Left lung (tissue), 4 donors: ENCODE measurements at regions not wholly inside any gene's neighbourhood (a gene's known extent, or its start where the extent isn't known, plus 50 kb on each side); places are given as distances from the start of the nearest gene placed in this dataset.

Experiments
- ATAC-seq: fragments of 200-7000 bp; cut with Tn5 transposase; one replicate; pipeline ENCODE4 v1.9.1; 2020; ENCODE audit warnings: moderate library complexity
- DNase-seq, 4 donors: peaks; one replicate each; pipeline ENCODE4 v3.0.0-alpha.2; 2013 to 2020
- H3K27ac ChIP-seq, 2 donors: fragments of 200-600 bp; sonication (generic) in 1 of 2; one replicate each; pipeline versions ENCODE4 v1.5.0 to v1.8.0; 2020 to 2021
- H3K27me3 ChIP-seq, 2 donors: fragments of 200-600 bp; sonication (generic) in 1 of 2; one replicate each; pipeline versions ENCODE4 v1.5.0 to v1.8.0; 2020 to 2021
- H3K36me3 ChIP-seq, 2 donors: fragments of 200-600 bp; sonication (generic) in 1 of 2; one replicate each; pipeline versions ENCODE4 v1.5.0 to v1.8.0; 2020 to 2021
- H3K4me1 ChIP-seq, 2 donors: fragments of 200-600 bp; one replicate each; pipeline ENCODE4 v1.8.0; 2021
- H3K4me3 ChIP-seq, 2 donors: fragments of 200-600 bp; sonication (generic) in 1 of 2; one replicate each; pipeline versions ENCODE4 v1.5.0 to v1.8.0; 2020 to 2021; ENCODE audit warnings: mild to moderate bottlenecking in 1 of 2
- H3K9me3 ChIP-seq, 2 donors: fragments of 200-600 bp; sonication (generic) in 1 of 2; one replicate each; pipeline versions ENCODE4 v1.5.0 to v1.8.0; 2020 to 2021
- CTCF ChIP-seq, 2 donors: fragments of 200-600 bp; sonication (generic) in 1 of 2; IDR thresholded peaks; one replicate each; pipeline versions ENCODE4 v1.5.0 to v1.8.0; 2021; ENCODE audit warnings: antibody characterized with exemption in 2 of 2
- intact Hi-C, 2 donors: fragments of 100-400 bp; cut with DNase I; formaldehyde crosslinking; loops; one replicate each; pipeline versions ENCODE4 v1.11.2 to v1.14.2; 2022
- donor health status: DM: no; HTN: yes; CAD: no.
- donor health status: DM: no; HTN: no; CAD: no.

- Histone ChIP-seq H3K36me3 (no peaks in the 10 kb centered on the region), H3K9me3 (no peaks in the 10 kb centered on the region), H3K4me3 (no peak overlapping the region), H3K27me3 (peaks cover 0 to 13% of the 10 kb centered on the region in 2 donors), H3K27ac (no peak overlapping the region), H3K4me1 (no peaks in the 10 kb centered on the region)
- DNase-seq, result no peak
- intact Hi-C loops, result no loop called here
- no peak for TF ChIP-seq CTCF (IDR thresholded peaks at IDR 0.05)
- no peak for ATAC-seq
Observed at GRCh38 chr13:53152057-53152421, 123.4 kb downstream of the OLFM4 start.

GRCh38 chr13:53158201-53158600 lies 129.6 kb downstream of the OLFM4 start:
- intact Hi-C loops, result no loop called here
- H3K27me3 ChIP-seq, result peaks cover 0 to 4% of the 10 kb centered on the region in 2 donors
- H3K27ac ChIP-seq, result no peak overlapping the region
- no peak for DNase-seq
- H3K4me1 ChIP-seq, result no peaks in the 10 kb centered on the region
- H3K9me3 ChIP-seq, result peaks cover 0 to 7% of the 10 kb centered on the region in 2 donors
- no peaks in the 10 kb centered on the region for H3K36me3 ChIP-seq
- no peak for ATAC-seq
- no peak overlapping the region for H3K4me3 ChIP-seq
- TF ChIP-seq CTCF (IDR thresholded peaks at IDR 0.05), result no peak

- ATAC-seq, result no peak
- no peak for TF ChIP-seq CTCF (IDR thresholded peaks at IDR 0.05)
- Histone ChIP-seq H3K4me3 (no peak overlapping the region), H3K27ac (no peak overlapping the region), H3K9me3 (peaks cover 0 to 7% of the 10 kb centered on the region in 2 donors), H3K27me3 (no peaks in the 10 kb centered on the region), H3K36me3 (no peaks in the 10 kb centered on the region), H3K4me1 (no peaks in the 10 kb centered on the region)
- intact Hi-C loops, result no loop called here
- DNase-seq, result no peak
Observed at GRCh38 chr13:53159431-53159830, 130.8 kb downstream of the OLFM4 start.

- no peak for DNase-seq
Observed at GRCh38 chr13:53160211-53160610, 131.6 kb downstream of the OLFM4 start.

GRCh38 chr13:53161251-53161650 lies 132.6 kb downstream of the OLFM4 start:
- ATAC-seq, result no peak
- Histone ChIP-seq H3K27ac (no peak overlapping the region), H3K4me1 (no peaks in the 10 kb centered on the region), H3K36me3 (no peaks in the 10 kb centered on the region), H3K9me3 (peaks cover 0 to 7% of the 10 kb centered on the region in 2 donors), H3K4me3 (no peak overlapping the region), H3K27me3 (no peaks in the 10 kb centered on the region)
- intact Hi-C loops, result no loop called here
- no peak for DNase-seq
- no peak for TF ChIP-seq CTCF (IDR thresholded peaks at IDR 0.05)

More at GRCh38 chr13:53160211-53160610, 131.6 kb downstream of the OLFM4 start:
- Histone ChIP-seq H3K4me1 (no peaks in the 10 kb centered on the region), H3K4me3 (no peak overlapping the region), H3K27me3 (no peaks in the 10 kb centered on the region), H3K36me3 (no peaks in the 10 kb centered on the region), H3K27ac (no peak overlapping the region), H3K9me3 (peaks cover 0 to 7% of the 10 kb centered on the region in 2 donors)
- intact Hi-C loops, result no loop called here
- no peak for ATAC-seq
- no peak for TF ChIP-seq CTCF (IDR thresholded peaks at IDR 0.05)
